Fibroblast of villous mesenchyme (primary cell): ENCODE measurements at regions not wholly inside any gene's neighbourhood (a gene's known extent, or its start where the extent isn't known, plus 50 kb on each side); places are given as distances from the start of the nearest gene placed in this dataset.

ENCODE experiments used
- DNase-seq: peaks from one replicate; pipeline ENCODE4 v3.0.0-alpha.2; 2010; ENCODE audit warnings: low read depth
- H3K4me3 ChIP-seq: 2 replicates; pipeline ENCODE4 v1.5.1; 2011; ENCODE audit warnings: low read depth, mild to moderate bottlenecking, low read length
- CTCF ChIP-seq: IDR thresholded peaks from 2 replicates; pipeline ENCODE4 v1.5.1; 2012; ENCODE audit warnings: low read depth, mild to moderate bottlenecking, low read length; ENCODE audit not compliant: insufficient read depth

GRCh38 chr2:81002906-81003305, 698.4 kb upstream of the LRRTM1 start:
- TF ChIP-seq CTCF = no peak
- no peak for DNase-seq
- H3K4me3 ChIP-seq = no peak overlapping the region

GRCh38 chr2:80987466-80987865, 682.9 kb upstream of the LRRTM1 start:
- no peak for TF ChIP-seq CTCF
- DNase-seq = no peak
- no peak overlapping the region for H3K4me3 ChIP-seq

DNA sequence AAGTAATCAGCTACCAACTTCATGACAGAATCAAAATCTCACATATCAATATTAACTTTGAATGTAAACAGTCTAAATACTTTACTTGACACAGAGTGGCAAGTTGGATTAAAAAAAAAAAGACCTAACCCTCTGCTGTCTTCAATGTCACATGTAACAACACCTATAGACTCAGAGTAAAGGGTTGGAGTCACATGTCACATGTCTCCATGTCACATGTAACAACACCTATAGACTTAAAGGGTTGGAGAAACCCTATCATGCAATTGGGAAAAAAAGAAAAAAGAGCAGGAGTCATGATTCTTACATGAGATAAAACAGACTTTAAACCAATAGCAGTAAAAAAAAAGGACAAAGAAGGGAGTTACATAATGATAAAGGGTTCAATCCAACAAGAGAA, 665.3 kb upstream of the LRRTM1 start:
- no peak overlapping the region for H3K4me3 ChIP-seq
- no peak for TF ChIP-seq CTCF
- DNase-seq = no peak

GRCh38 chr2:80968450-80968849, 663.9 kb upstream of the LRRTM1 start:
- no peak for TF ChIP-seq CTCF
- no peak overlapping the region for H3K4me3 ChIP-seq
- no peak for DNase-seq

DNA sequence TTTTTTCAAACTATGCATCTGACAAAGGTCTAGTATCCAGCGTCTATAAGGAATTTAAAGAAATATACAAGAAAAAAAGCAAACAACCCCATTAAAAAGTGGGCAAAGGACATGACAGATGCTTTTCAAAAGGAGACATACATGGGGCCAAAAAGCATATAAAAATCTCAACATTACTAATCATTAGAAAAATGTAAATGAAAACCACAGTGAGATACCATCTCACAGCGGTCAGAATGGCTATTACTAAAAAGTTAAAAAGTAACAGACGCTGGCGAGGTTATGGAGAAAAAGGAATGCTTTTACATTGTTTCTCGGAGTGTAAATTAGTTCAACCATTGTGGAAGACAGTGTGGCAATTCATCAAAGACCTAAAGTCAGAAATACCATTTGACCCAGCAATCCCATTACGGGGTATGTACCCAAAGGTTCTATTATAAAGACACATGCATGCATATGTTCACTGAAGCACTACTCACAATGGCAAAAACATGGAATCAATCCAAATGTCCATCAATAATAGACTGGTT, 643.1 kb upstream of the LRRTM1 start:
- H3K4me3 ChIP-seq = no peak overlapping the region
- DNase-seq = no peak
- no peak for TF ChIP-seq CTCF

GRCh38 chr2:80943487-80943886, 638.9 kb upstream of the LRRTM1 start:
- no peak overlapping the region for H3K4me3 ChIP-seq
- no peak for DNase-seq
- TF ChIP-seq CTCF = no peak

GRCh38 chr2:80942766-80943165, 638.2 kb upstream of the LRRTM1 start:
- no peak for TF ChIP-seq CTCF
- H3K4me3 ChIP-seq = no peak overlapping the region
- no peak for DNase-seq
